ENCODE measurements at regions not wholly inside any gene's neighbourhood (a gene's known extent, or its start where the extent isn't known, plus 50 kb on each side); places are given as distances from the start of the nearest gene placed in this dataset.

DNA sequence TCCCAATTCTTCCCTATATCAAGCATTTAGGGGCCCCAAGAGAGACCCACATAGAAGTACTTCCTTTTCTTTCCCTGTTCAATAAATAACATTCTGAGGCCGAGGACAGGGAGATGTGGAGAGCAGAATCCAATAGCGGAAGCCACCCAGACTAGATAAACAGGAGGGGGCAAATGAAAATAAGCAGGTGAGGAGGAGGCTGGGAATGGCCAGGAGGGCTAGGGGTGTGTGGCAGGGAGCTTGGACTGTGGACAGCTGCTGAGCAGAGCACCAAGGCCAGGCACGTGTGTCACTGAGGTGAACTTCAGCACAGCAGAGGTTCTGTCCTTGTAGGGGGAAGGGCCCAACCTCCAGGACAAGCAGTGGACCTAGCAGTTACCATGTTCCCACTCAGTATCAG lies 339.2 kb downstream of the FOXA2 start:
- H3K9me3 ChIP-seq (ENCODE audit: low read length), result no peaks in the 10 kb centered on the region
- H3K27ac ChIP-seq (ENCODE audit: extremely low read length, insufficient read depth, low read length), result no peak overlapping the region
- H2AFZ ChIP-seq (ENCODE audit: low read length), result no peak overlapping the region
- H3K9ac ChIP-seq (ENCODE audit: insufficient read depth, low read depth, low read length), result no peak overlapping the region
- DNase-seq (ENCODE audit: low spot score) (peak; percentile 52), ATAC-seq (peak; percentile 99), FAIRE-seq (peak; percentile 81)
- BruUV-seq (replicated peaks), result no TSS peak
- under 1% methylated on average over 3 of the region's 3 CpGs for WGBS (ENCODE audit: low lambda C conversion rate)
- no peaks in the 10 kb centered on the region for H3K36me3 ChIP-seq (replicated peaks in 1 of 2; ENCODE audit: control insufficient read depth in 1 of 2, insufficient read depth in 2 of 2, low read length in 2 of 2)
- H4K20me1 ChIP-seq (ENCODE audit: insufficient read depth, low read length), result no peaks in the 10 kb centered on the region
- in situ Hi-C loops (cut with HindIII; ENCODE audit: extremely low pct_ligation_motif_present, low pct_unique_long_range_greater_than_20kb), result loop anchor here (5.0 to 10.0 kb wide), 2 partner anchors 438 to 540 kb away; partner anchors contain the start of gene PAX1
- H3K79me2 ChIP-seq (ENCODE audit: insufficient read depth, low read length), result no peaks in the 10 kb centered on the region
- H3K27me3 ChIP-seq (ENCODE audit: control insufficient read depth in 1 of 2, insufficient read depth in 2 of 2, low read length in 2 of 2), result peaks cover 0 to under 1% of the 10 kb centered on the region in 2 experiments; a peak in 1 of 5 replicates
- POLR2A ChIA-PET, result no interaction called here
- intact Hi-C loops (cut with micrococcal nuclease; ENCODE audit: unreplicated experiment), result no loop called here
- peak overlapping the region; percentile 41 for H3K4me2 ChIP-seq (ENCODE audit: low read depth, low read length)
- H3K4me1 ChIP-seq (ENCODE audit: insufficient read depth, low read length), result peaks cover 18% of the 10 kb centered on the region
- H3K4me3 ChIP-seq (replicated peaks in 1 of 3; ENCODE audit: insufficient read depth in 1 of 3, low read depth in 2 of 3, low read length in 3 of 3), result no peak overlapping the region
- CTCF ChIA-PET (ENCODE audit: low intra/inter-chr PET ratio, low total read pairs), result no interaction called here
- TF ChIP-seq HDAC1 (CRISPR knock-in tag; IDR thresholded peaks at IDR 0.05) (peak; percentile 78), KDM6A (CRISPR knock-in tag; IDR thresholded peaks at IDR 0.05; ENCODE audit: low read depth) (0 out of 2 replicates have a peak, but pooled peaks have one; percentile 38), MIER3 (CRISPR knock-in tag; IDR thresholded peaks at IDR 0.05; ENCODE audit: borderline replicate concordance) (no peak), SRSF4 (IDR thresholded peaks at IDR 0.05; ENCODE audit: low read depth, low read length, poor library complexity, severe bottlenecking) (no peak), TBX3 (IDR thresholded peaks at IDR 0.05; ENCODE audit: borderline replicate concordance) (no peak), PHF21A (CRISPR knock-in tag; IDR thresholded peaks at IDR 0.05) (peak; percentile 50; the same call in 1 of the 2 replicates), FIP1L1 (IDR thresholded peaks at IDR 0.05; ENCODE audit: borderline replicate concordance, insufficient read depth, low read depth, low read length) (no peak), KAT2B (IDR thresholded peaks at IDR 0.05; ENCODE audit: borderline replicate concordance, low read depth, low read length) (no peak), KMT2A (CRISPR knock-in tag; IDR thresholded peaks at IDR 0.05) (no peak), PITX1 (CRISPR knock-in tag; IDR thresholded peaks at IDR 0.05) (peak; percentile 72), SMYD3 (CRISPR knock-in tag; IDR thresholded peaks at IDR 0.05) (no peak)
- TF ChIP-seq, protein P1, sequence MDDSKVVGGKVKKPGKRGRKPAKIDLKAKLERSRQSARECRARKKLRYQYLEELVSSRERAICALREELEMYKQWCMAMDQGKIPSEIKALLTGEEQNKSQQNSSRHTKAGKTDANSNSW (CRISPR knock-in tag; IDR thresholded peaks at IDR 0.05; ENCODE audit: borderline replicate concordance), result no peak
- TF ChIP-seq, protein P2, sequence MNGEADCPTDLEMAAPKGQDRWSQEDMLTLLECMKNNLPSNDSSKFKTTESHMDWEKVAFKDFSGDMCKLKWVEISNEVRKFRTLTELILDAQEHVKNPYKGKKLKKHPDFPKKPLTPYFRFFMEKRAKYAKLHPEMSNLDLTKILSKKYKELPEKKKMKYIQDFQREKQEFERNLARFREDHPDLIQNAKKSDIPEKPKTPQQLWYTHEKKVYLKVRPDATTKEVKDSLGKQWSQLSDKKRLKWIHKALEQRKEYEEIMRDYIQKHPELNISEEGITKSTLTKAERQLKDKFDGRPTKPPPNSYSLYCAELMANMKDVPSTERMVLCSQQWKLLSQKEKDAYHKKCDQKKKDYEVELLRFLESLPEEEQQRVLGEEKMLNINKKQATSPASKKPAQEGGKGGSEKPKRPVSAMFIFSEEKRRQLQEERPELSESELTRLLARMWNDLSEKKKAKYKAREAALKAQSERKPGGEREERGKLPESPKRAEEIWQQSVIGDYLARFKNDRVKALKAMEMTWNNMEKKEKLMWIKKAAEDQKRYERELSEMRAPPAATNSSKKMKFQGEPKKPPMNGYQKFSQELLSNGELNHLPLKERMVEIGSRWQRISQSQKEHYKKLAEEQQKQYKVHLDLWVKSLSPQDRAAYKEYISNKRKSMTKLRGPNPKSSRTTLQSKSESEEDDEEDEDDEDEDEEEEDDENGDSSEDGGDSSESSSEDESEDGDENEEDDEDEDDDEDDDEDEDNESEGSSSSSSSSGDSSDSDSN (CRISPR knock-in tag; IDR thresholded peaks at IDR 0.05), result no peak
- TF ChIP-seq, protein P3, sequence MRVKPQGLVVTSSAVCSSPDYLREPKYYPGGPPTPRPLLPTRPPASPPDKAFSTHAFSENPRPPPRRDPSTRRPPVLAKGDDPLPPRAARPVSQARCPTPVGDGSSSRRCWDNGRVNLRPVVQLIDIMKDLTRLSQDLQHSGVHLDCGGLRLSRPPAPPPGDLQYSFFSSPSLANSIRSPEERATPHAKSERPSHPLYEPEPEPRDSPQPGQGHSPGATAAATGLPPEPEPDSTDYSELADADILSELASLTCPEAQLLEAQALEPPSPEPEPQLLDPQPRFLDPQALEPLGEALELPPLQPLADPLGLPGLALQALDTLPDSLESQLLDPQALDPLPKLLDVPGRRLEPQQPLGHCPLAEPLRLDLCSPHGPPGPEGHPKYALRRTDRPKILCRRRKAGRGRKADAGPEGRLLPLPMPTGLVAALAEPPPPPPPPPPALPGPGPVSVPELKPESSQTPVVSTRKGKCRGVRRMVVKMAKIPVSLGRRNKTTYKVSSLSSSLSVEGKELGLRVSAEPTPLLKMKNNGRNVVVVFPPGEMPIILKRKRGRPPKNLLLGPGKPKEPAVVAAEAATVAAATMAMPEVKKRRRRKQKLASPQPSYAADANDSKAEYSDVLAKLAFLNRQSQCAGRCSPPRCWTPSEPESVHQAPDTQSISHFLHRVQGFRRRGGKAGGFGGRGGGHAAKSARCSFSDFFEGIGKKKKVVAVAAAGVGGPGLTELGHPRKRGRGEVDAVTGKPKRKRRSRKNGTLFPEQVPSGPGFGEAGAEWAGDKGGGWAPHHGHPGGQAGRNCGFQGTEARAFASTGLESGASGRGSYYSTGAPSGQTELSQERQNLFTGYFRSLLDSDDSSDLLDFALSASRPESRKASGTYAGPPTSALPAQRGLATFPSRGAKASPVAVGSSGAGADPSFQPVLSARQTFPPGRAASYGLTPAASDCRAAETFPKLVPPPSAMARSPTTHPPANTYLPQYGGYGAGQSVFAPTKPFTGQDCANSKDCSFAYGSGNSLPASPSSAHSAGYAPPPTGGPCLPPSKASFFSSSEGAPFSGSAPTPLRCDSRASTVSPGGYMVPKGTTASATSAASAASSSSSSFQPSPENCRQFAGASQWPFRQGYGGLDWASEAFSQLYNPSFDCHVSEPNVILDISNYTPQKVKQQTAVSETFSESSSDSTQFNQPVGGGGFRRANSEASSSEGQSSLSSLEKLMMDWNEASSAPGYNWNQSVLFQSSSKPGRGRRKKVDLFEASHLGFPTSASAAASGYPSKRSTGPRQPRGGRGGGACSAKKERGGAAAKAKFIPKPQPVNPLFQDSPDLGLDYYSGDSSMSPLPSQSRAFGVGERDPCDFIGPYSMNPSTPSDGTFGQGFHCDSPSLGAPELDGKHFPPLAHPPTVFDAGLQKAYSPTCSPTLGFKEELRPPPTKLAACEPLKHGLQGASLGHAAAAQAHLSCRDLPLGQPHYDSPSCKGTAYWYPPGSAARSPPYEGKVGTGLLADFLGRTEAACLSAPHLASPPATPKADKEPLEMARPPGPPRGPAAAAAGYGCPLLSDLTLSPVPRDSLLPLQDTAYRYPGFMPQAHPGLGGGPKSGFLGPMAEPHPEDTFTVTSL (CRISPR knock-in tag; IDR thresholded peaks at IDR 0.05; ENCODE audit: borderline replicate concordance), result peak; percentile 69; the same call in 1 of the 2 replicates
- TF ChIP-seq, protein P4, sequence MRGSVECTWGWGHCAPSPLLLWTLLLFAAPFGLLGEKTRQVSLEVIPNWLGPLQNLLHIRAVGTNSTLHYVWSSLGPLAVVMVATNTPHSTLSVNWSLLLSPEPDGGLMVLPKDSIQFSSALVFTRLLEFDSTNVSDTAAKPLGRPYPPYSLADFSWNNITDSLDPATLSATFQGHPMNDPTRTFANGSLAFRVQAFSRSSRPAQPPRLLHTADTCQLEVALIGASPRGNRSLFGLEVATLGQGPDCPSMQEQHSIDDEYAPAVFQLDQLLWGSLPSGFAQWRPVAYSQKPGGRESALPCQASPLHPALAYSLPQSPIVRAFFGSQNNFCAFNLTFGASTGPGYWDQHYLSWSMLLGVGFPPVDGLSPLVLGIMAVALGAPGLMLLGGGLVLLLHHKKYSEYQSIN (CRISPR knock-in tag; IDR thresholded peaks at IDR 0.05; ENCODE audit: borderline replicate concordance), result no peak

Measured in HepG2 (cell line).